K562 (cell line): ENCODE measurements at regions not wholly inside any gene's neighbourhood (a gene's known extent, or its start where the extent isn't known, plus 50 kb on each side); places are given as distances from the start of the nearest gene placed in this dataset.

Experiments
- ATF1 ChIP-seq, 2 experiments: fragments of 450-650 bp in 1 of 2; IDR thresholded peaks; 2 replicates each; pipeline ENCODE4 v1.6.1; 2016; ENCODE audit warnings: missing compliant biosample characterization in 1 of 2, missing genetic modification characterization in 1 of 2
- CBX2 ChIP-seq: fragments of 200-600 bp; sonication (generic); IDR thresholded peaks from one replicate; pipeline ENCODE4 v1.6.1; 2012; ENCODE audit warnings: mild to moderate bottlenecking, low read length, inconsistent platforms; ENCODE audit not compliant: insufficient read depth, poor library complexity, severe bottlenecking
- EWSR1 ChIP-seq: fragments of 450-650 bp; IDR thresholded peaks from 2 replicates; pipeline ENCODE4 v1.6.1; 2018; ENCODE audit warnings: borderline replicate concordance, mild to moderate bottlenecking, low read depth, moderate library complexity; ENCODE audit not compliant: partially characterized antibody
- EZH2 ChIP-seq: IDR thresholded peaks from 2 replicates; pipeline ENCODE4 v1.6.1; 2012; ENCODE audit warnings: low read depth, mild to moderate bottlenecking, inconsistent platforms, low read length, borderline replicate concordance
- HDAC8 ChIP-seq: fragments of 450-650 bp; IDR thresholded peaks from 2 replicates; pipeline ENCODE4 v1.6.1; 2016; ENCODE audit warnings: mild to moderate bottlenecking, missing genetic modification characterization, moderate library complexity, missing compliant biosample characterization
- MTA1 ChIP-seq: fragments of 450-650 bp; IDR thresholded peaks from 2 replicates; pipeline ENCODE4 v1.6.1; 2017; ENCODE audit warnings: borderline replicate concordance
- NCOA1 ChIP-seq: fragments of 450-650 bp; IDR thresholded peaks from 2 replicates; pipeline ENCODE4 v1.6.1; 2016; ENCODE audit warnings: low read depth
- POLR2AphosphoS2 ChIP-seq: IDR thresholded peaks from 2 replicates; pipeline ENCODE4 v1.6.1; 2012; ENCODE audit warnings: low read length, improper control_type of control experiment
- RUNX1 ChIP-seq: sonication (generic); IDR thresholded peaks from 2 replicates; pipeline ENCODE4 v1.6.1; 2016; ENCODE audit warnings: antibody characterized with exemption, low read depth
- SAFB ChIP-seq: fragments of 200-400 bp; formaldehyde crosslinking; IDR thresholded peaks from 2 replicates; pipeline ENCODE4 v1.6.1; 2017; ENCODE audit warnings: low read depth, low read length, borderline replicate concordance
- STAG1 ChIP-seq: sonication (generic); formaldehyde crosslinking; IDR thresholded peaks from 2 replicates; pipeline ENCODE4 v1.5.0; 2020; ENCODE audit warnings: missing genetic modification reagents, borderline replicate concordance
- TAF9B ChIP-seq: fragments of 450-650 bp; IDR thresholded peaks from 2 replicates; pipeline ENCODE4 v1.6.1; 2018; ENCODE audit warnings: mild to moderate bottlenecking; ENCODE audit not compliant: partially characterized antibody
- YY1 ChIP-seq, 3 experiments: IDR thresholded peaks; 2 replicates each; pipeline ENCODE4 v1.6.1; 2011; ENCODE audit warnings: low read length in 2 of 3, mild to moderate bottlenecking in 2 of 3, moderate library complexity in 2 of 3, borderline replicate concordance in 1 of 3, control low read depth in 1 of 3, low read depth in 1 of 3; ENCODE audit not compliant: insufficient read depth in 3 of 3, insufficient replicate concordance in 2 of 3, control insufficient read depth in 1 of 3, insufficient read length in 1 of 3; ENCODE audit errors: extremely low read depth in 1 of 3
- ZBTB12 ChIP-seq: fragments of 250-450 bp; sonication (Bioruptor Pico); IDR thresholded peaks from 2 replicates; pipeline ENCODE4 v1.4.0; 2020
- ZNF780A ChIP-seq: fragments of 250-450 bp; sonication (Bioruptor Pico); IDR thresholded peaks from 2 replicates; pipeline ENCODE4 v1.5.0; 2021; ENCODE audit warnings: mild to moderate bottlenecking
- TF ChIP-seq, protein P1 (sequence below), 3 experiments: fragments of 200-800 bp in 1 of 3; sonication (Bioruptor generic) in 1 of 3; sonication (generic) in 1 of 3; formaldehyde crosslinking in 1 of 3; IDR thresholded peaks; 2 replicates each; pipeline versions ENCODE4 v1.6.1 to v1.8.0; 2016 to 2022; ENCODE audit warnings: mild to moderate bottlenecking in 2 of 3, missing compliant biosample characterization in 2 of 3, missing genetic modification characterization in 2 of 3, missing genetic modification reagents in 1 of 3
- TF ChIP-seq, protein P2 (sequence below): IDR thresholded peaks from 2 replicates; pipeline ENCODE4 v1.6.1; 2014; ENCODE audit warnings: antibody characterized with exemption
- TF ChIP-seq, protein P3 (sequence below): sonication (generic); formaldehyde crosslinking; IDR thresholded peaks from 2 replicates; pipeline ENCODE4 v1.8.0; 2022; ENCODE audit warnings: mild to moderate bottlenecking, missing genetic modification reagents

- TF ChIP-seq, protein P1, sequence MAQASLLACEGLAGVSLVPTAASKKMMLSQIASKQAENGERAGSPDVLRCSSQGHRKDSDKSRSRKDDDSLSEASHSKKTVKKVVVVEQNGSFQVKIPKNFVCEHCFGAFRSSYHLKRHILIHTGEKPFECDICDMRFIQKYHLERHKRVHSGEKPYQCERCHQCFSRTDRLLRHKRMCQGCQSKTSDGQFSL (CRISPR knock-in tag; IDR thresholded peaks at IDR 0.05): no peak
- TF ChIP-seq, protein P1 (tag; IDR thresholded peaks at IDR 0.05): no peak
- TF ChIP-seq HDAC8 (tag) (no peak), EWSR1 (no peak), RUNX1 (no peak), YY1 (IDR thresholded peaks at IDR 0.05; ENCODE audit: borderline replicate concordance in 1 of 3, control insufficient read depth in 1 of 3, extremely low read depth in 1 of 3, insufficient read depth in 3 of 3, insufficient read length in 1 of 3, insufficient replicate concordance in 2 of 3, low read depth in 1 of 3, low read length in 2 of 3) (no peak), EZH2 (no peak), CBX2 (no peak), SAFB (no peak), ZBTB12 (no peak), ATF1 (CRISPR knock-in tag; IDR thresholded peaks at IDR 0.05) (no peak), ATF1 (tag; IDR thresholded peaks at IDR 0.05) (peak; percentile 65), ZNF780A (CRISPR knock-in tag) (no peak), STAG1 (CRISPR knock-in tag) (no peak), NCOA1 (no peak), POLR2AphosphoS2 (no peak), TAF9B (no peak), MTA1 (0 out of 2 replicates have a peak, but pooled peaks have one; percentile 13)
- TF ChIP-seq, protein P2, sequence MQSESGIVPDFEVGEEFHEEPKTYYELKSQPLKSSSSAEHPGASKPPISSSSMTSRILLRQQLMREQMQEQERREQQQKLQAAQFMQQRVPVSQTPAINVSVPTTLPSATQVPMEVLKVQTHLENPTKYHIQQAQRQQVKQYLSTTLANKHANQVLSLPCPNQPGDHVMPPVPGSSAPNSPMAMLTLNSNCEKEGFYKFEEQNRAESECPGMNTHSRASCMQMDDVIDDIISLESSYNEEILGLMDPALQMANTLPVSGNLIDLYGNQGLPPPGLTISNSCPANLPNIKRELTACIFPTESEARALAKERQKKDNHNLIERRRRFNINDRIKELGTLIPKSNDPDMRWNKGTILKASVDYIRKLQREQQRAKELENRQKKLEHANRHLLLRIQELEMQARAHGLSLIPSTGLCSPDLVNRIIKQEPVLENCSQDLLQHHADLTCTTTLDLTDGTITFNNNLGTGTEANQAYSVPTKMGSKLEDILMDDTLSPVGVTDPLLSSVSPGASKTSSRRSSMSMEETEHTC: no peak
- TF ChIP-seq, protein P3, sequence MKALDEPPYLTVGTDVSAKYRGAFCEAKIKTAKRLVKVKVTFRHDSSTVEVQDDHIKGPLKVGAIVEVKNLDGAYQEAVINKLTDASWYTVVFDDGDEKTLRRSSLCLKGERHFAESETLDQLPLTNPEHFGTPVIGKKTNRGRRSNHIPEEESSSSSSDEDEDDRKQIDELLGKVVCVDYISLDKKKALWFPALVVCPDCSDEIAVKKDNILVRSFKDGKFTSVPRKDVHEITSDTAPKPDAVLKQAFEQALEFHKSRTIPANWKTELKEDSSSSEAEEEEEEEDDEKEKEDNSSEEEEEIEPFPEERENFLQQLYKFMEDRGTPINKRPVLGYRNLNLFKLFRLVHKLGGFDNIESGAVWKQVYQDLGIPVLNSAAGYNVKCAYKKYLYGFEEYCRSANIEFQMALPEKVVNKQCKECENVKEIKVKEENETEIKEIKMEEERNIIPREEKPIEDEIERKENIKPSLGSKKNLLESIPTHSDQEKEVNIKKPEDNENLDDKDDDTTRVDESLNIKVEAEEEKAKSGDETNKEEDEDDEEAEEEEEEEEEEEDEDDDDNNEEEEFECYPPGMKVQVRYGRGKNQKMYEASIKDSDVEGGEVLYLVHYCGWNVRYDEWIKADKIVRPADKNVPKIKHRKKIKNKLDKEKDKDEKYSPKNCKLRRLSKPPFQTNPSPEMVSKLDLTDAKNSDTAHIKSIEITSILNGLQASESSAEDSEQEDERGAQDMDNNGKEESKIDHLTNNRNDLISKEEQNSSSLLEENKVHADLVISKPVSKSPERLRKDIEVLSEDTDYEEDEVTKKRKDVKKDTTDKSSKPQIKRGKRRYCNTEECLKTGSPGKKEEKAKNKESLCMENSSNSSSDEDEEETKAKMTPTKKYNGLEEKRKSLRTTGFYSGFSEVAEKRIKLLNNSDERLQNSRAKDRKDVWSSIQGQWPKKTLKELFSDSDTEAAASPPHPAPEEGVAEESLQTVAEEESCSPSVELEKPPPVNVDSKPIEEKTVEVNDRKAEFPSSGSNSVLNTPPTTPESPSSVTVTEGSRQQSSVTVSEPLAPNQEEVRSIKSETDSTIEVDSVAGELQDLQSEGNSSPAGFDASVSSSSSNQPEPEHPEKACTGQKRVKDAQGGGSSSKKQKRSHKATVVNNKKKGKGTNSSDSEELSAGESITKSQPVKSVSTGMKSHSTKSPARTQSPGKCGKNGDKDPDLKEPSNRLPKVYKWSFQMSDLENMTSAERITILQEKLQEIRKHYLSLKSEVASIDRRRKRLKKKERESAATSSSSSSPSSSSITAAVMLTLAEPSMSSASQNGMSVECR: no peak
Observed at GRCh38 chr6:10098756-10099528, 315.9 kb downstream of the TFAP2A start (continued).
